ENCODE measurements at regions not wholly inside any gene's neighbourhood (a gene's known extent, or its start where the extent isn't known, plus 50 kb on each side); places are given as distances from the start of the nearest gene placed in this dataset.

- Mint-ChIP-seq H3K27me3 (no peaks in the 10 kb centered on the region), H3K36me3 (no peaks in the 10 kb centered on the region), H3K27ac (no peak overlapping the region), H3K4me3 (no peak overlapping the region), H3K9me3 (peaks cover 10 to 21% of the 10 kb centered on the region in 2 donors), H3K4me1 (no peaks in the 10 kb centered on the region)
- no peak for ATAC-seq (replicated peaks)
- no peak for DNase-seq
Measured at GRCh38 chr4:188534297-188534696, 395.1 kb downstream of the TRIML1 start.

GRCh38 chr4:188534917-188535316 lies 395.7 kb downstream of the TRIML1 start:
- ATAC-seq (replicated peaks) (no peak), DNase-seq (no peak)
- H3K36me3 Mint-ChIP-seq = no peaks in the 10 kb centered on the region
- peaks cover 10 to 23% of the 10 kb centered on the region in 2 donors for H3K9me3 Mint-ChIP-seq
- no peak overlapping the region for H3K4me3 Mint-ChIP-seq
- H3K27ac Mint-ChIP-seq = no peak overlapping the region
- no peaks in the 10 kb centered on the region for H3K27me3 Mint-ChIP-seq
- H3K4me1 Mint-ChIP-seq = no peaks in the 10 kb centered on the region

GRCh38 chr4:188536826-188537225 lies 397.6 kb downstream of the TRIML1 start:
- H3K27ac Mint-ChIP-seq = no peak overlapping the region
- ATAC-seq (replicated peaks) (no peak), DNase-seq (no peak)
- no peaks in the 10 kb centered on the region for H3K4me1 Mint-ChIP-seq
- no peaks in the 10 kb centered on the region for H3K36me3 Mint-ChIP-seq
- H3K27me3 Mint-ChIP-seq = no peaks in the 10 kb centered on the region
- H3K9me3 Mint-ChIP-seq = peaks cover 8 to 23% of the 10 kb centered on the region in 2 donors
- H3K4me3 Mint-ChIP-seq = no peak overlapping the region

- no peak overlapping the region for H3K27ac Mint-ChIP-seq
Measured at GRCh38 chr4:188550296-188550695, 411.1 kb downstream of the TRIML1 start.

GRCh38 chr4:188551156-188551555 lies 411.9 kb downstream of the TRIML1 start:
- no peak for DNase-seq
- H3K36me3 Mint-ChIP-seq = no peaks in the 10 kb centered on the region

More at GRCh38 chr4:188550296-188550695, 411.1 kb downstream of the TRIML1 start:
- peaks cover 4 to 6% of the 10 kb centered on the region in 2 donors for H3K9me3 Mint-ChIP-seq
- no peak for ATAC-seq (replicated peaks)
- DNase-seq = no peak
- H3K4me1 Mint-ChIP-seq = no peaks in the 10 kb centered on the region
- H3K27me3 Mint-ChIP-seq = no peaks in the 10 kb centered on the region
- H3K4me3 Mint-ChIP-seq = no peak overlapping the region
- no peaks in the 10 kb centered on the region for H3K36me3 Mint-ChIP-seq

GRCh38 chr4:188552741-188553275 lies 413.6 kb downstream of the TRIML1 start:
- ATAC-seq (replicated peaks) = no peak
- no peaks in the 10 kb centered on the region for H3K27me3 Mint-ChIP-seq

More at GRCh38 chr4:188551156-188551555, 411.9 kb downstream of the TRIML1 start:
- ATAC-seq (replicated peaks) = no peak
- Mint-ChIP-seq H3K27ac (no peak overlapping the region), H3K4me3 (no peak overlapping the region), H3K27me3 (no peaks in the 10 kb centered on the region), H3K4me1 (no peaks in the 10 kb centered on the region), H3K9me3 (peaks cover 4 to 8% of the 10 kb centered on the region in 2 donors)

GRCh38 chr4:188554413-188554812 lies 415.2 kb downstream of the TRIML1 start:
- H3K4me3 Mint-ChIP-seq = no peak overlapping the region

More at GRCh38 chr4:188552741-188553275, 413.6 kb downstream of the TRIML1 start:
- no peaks in the 10 kb centered on the region for H3K4me1 Mint-ChIP-seq
- H3K9me3 Mint-ChIP-seq = peaks cover 4 to 10% of the 10 kb centered on the region in 2 donors
- no peaks in the 10 kb centered on the region for H3K36me3 Mint-ChIP-seq
- no peak for DNase-seq
- no peak overlapping the region for H3K27ac Mint-ChIP-seq
- H3K4me3 Mint-ChIP-seq = no peak overlapping the region

GRCh38 chr4:188573104-188573503 lies 433.9 kb downstream of the TRIML1 start:
- Mint-ChIP-seq H3K9me3 (peaks cover 12 to 13% of the 10 kb centered on the region in 2 donors), H3K4me1 (no peaks in the 10 kb centered on the region), H3K36me3 (no peaks in the 10 kb centered on the region), H3K4me3 (no peak overlapping the region), H3K27me3 (no peaks in the 10 kb centered on the region), H3K27ac (no peak overlapping the region)
- ATAC-seq (replicated peaks) (no peak), DNase-seq (no peak)

More at GRCh38 chr4:188554413-188554812, 415.2 kb downstream of the TRIML1 start:
- Mint-ChIP-seq H3K27me3 (no peaks in the 10 kb centered on the region), H3K4me1 (no peaks in the 10 kb centered on the region), H3K36me3 (no peaks in the 10 kb centered on the region), H3K27ac (no peak overlapping the region), H3K9me3 (peaks cover 4 to 9% of the 10 kb centered on the region in 2 donors)
- DNase-seq (no peak), ATAC-seq (replicated peaks) (no peak)

- Mint-ChIP-seq H3K27me3 (no peaks in the 10 kb centered on the region), H3K4me1 (no peaks in the 10 kb centered on the region), H3K27ac (no peak overlapping the region), H3K4me3 (no peak overlapping the region), H3K9me3 (peaks cover 6 to 10% of the 10 kb centered on the region in 2 donors), H3K36me3 (no peaks in the 10 kb centered on the region)
- ATAC-seq (replicated peaks) (no peak), DNase-seq (no peak)
Measured at GRCh38 chr4:188578657-188579056, 439.4 kb downstream of the TRIML1 start.

- H3K27me3 Mint-ChIP-seq = no peaks in the 10 kb centered on the region
- peaks cover 5 to 11% of the 10 kb centered on the region in 2 donors for H3K9me3 Mint-ChIP-seq
- no peaks in the 10 kb centered on the region for H3K4me1 Mint-ChIP-seq
- no peak overlapping the region for H3K4me3 Mint-ChIP-seq
- H3K36me3 Mint-ChIP-seq = no peaks in the 10 kb centered on the region
- ATAC-seq (replicated peaks) (no peak), DNase-seq (no peak)
- no peak overlapping the region for H3K27ac Mint-ChIP-seq
Measured at GRCh38 chr4:188596021-188596420, 456.8 kb downstream of the TRIML1 start.

- DNase-seq (no peak), ATAC-seq (replicated peaks) (no peak)
- Mint-ChIP-seq H3K4me1 (no peaks in the 10 kb centered on the region), H3K27ac (no peak overlapping the region), H3K9me3 (peaks cover 2 to 6% of the 10 kb centered on the region in 2 donors), H3K4me3 (no peak overlapping the region), H3K36me3 (no peaks in the 10 kb centered on the region), H3K27me3 (no peaks in the 10 kb centered on the region)
Measured at GRCh38 chr4:188603646-188604045, 464.4 kb downstream of the TRIML1 start.

- Mint-ChIP-seq H3K4me1 (no peaks in the 10 kb centered on the region), H3K4me3 (no peak overlapping the region), H3K9me3 (peaks cover 0 to 2% of the 10 kb centered on the region in 2 donors), H3K36me3 (no peaks in the 10 kb centered on the region), H3K27me3 (no peaks in the 10 kb centered on the region), H3K27ac (no peak overlapping the region)
- ATAC-seq (replicated peaks) = no peak
- DNase-seq = no peak
Measured at GRCh38 chr4:188606635-188607034, 467.4 kb downstream of the TRIML1 start.

- no peak overlapping the region for H3K4me3 Mint-ChIP-seq
- DNase-seq (no peak), ATAC-seq (replicated peaks) (no peak)
- H3K36me3 Mint-ChIP-seq = no peaks in the 10 kb centered on the region
- H3K4me1 Mint-ChIP-seq = no peaks in the 10 kb centered on the region
- H3K27me3 Mint-ChIP-seq = no peaks in the 10 kb centered on the region
- H3K27ac Mint-ChIP-seq = no peak overlapping the region
- H3K9me3 Mint-ChIP-seq = peaks cover 0 to 9% of the 10 kb centered on the region in 2 donors
Measured at GRCh38 chr4:188611143-188611542, 471.9 kb downstream of the TRIML1 start.

GRCh38 chr4:188612659-188613058 lies 473.4 kb downstream of the TRIML1 start:
- Mint-ChIP-seq H3K36me3 (no peaks in the 10 kb centered on the region), H3K9me3 (peaks cover 3 to 11% of the 10 kb centered on the region in 2 donors), H3K4me1 (no peaks in the 10 kb centered on the region), H3K27me3 (no peaks in the 10 kb centered on the region), H3K4me3 (no peak overlapping the region), H3K27ac (no peak overlapping the region)
- ATAC-seq (replicated peaks) (no peak), DNase-seq (no peak)

- Mint-ChIP-seq H3K27me3 (no peaks in the 10 kb centered on the region), H3K4me3 (no peak overlapping the region), H3K4me1 (no peaks in the 10 kb centered on the region), H3K27ac (no peak overlapping the region), H3K36me3 (no peaks in the 10 kb centered on the region), H3K9me3 (peaks cover 3 to 11% of the 10 kb centered on the region in 2 donors)
- ATAC-seq (replicated peaks) = no peak
- no peak for DNase-seq
Measured at GRCh38 chr4:188613976-188614375, 474.7 kb downstream of the TRIML1 start.

All from stimulated activated naive B cell treated with anti-CD40 and anti-IgM and Interleukin-4, amounts not matched to agents 10 μg/mL and 1 μg/mL and 100 μg/mL, for 72 hours (primary cell).